ENCODE measurements at regions not wholly inside any gene's neighbourhood (a gene's known extent, or its start where the extent isn't known, plus 50 kb on each side); places are given as distances from the start of the nearest gene placed in this dataset.

DNA sequence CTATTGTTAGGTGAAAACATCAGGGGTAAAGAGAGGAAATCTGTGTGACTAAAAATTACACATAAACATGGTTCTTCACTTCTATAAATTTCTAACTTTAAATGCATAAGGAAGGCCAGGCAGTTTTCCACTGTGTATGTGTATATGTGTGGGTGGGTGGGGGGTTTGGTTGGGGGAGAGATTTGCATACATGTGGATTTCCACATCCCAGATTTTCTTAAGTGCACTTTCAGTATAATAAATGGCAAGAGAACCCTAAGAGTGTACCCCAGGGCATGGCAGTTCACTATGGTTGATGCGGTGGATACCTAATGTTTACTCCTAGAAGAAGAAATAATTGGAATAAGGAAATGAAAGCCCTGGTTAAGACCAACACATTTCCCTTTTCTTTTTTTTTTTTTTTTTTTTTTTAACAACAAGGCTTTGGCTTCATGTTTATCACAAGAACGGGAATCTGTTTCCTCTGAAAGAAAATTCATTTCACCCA lies 451.8 kb upstream of the CCL2 start:
- Histone ChIP-seq H4K20me1 (ENCODE audit: control insufficient read depth, insufficient read depth) (no peaks in the 10 kb centered on the region), H3K4me1 (ENCODE audit: control insufficient read depth, insufficient read depth, low read length) (no peaks in the 10 kb centered on the region), H3K79me2 (ENCODE audit: control insufficient read depth, insufficient read depth, low read length) (no peaks in the 10 kb centered on the region), H3K4me2 (ENCODE audit: control insufficient read depth, insufficient read depth) (no peak overlapping the region), H3K4me3 (no peak overlapping the region), H3K9me3 (replicated peaks; ENCODE audit: control insufficient read depth, insufficient read depth, low read length) (no peaks in the 10 kb centered on the region), H2AFZ (ENCODE audit: control insufficient read depth, low read depth, low read length) (no peak overlapping the region), H3K36me3 (ENCODE audit: control insufficient read depth in 2 of 2, insufficient read depth in 2 of 2, low read length in 1 of 2) (no peaks in the 10 kb centered on the region), H3K27ac (ENCODE audit: control insufficient read depth, insufficient read depth) (no peak overlapping the region), H3K27me3 (replicated peaks in 1 of 2; ENCODE audit: control insufficient read depth in 2 of 2, insufficient read depth in 2 of 2, low read length in 1 of 2) (peaks cover 1 to 2% of the 10 kb centered on the region in 2 experiments; a peak in 1 of 4 replicates), H3K9ac (ENCODE audit: control insufficient read depth, insufficient read depth, low read length) (no peak overlapping the region)
- DNase-seq (ENCODE audit: low read depth, low spot score) (no peak), ATAC-seq (no peak), FAIRE-seq (no peak)
- TF ChIP-seq, protein P1, sequence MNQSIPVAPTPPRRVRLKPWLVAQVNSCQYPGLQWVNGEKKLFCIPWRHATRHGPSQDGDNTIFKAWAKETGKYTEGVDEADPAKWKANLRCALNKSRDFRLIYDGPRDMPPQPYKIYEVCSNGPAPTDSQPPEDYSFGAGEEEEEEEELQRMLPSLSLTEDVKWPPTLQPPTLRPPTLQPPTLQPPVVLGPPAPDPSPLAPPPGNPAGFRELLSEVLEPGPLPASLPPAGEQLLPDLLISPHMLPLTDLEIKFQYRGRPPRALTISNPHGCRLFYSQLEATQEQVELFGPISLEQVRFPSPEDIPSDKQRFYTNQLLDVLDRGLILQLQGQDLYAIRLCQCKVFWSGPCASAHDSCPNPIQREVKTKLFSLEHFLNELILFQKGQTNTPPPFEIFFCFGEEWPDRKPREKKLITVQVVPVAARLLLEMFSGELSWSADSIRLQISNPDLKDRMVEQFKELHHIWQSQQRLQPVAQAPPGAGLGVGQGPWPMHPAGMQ (IDR thresholded peaks at IDR 0.05; ENCODE audit: borderline replicate concordance) = no peak
- no peak for TF ChIP-seq LARP7 (IDR thresholded peaks at IDR 0.05)
- no peak for TF ChIP-seq NRF1 (conservative IDR thresholded peaks at IDR 0.05; ENCODE audit: low read depth, low read length)
- TF ChIP-seq, protein P2, sequence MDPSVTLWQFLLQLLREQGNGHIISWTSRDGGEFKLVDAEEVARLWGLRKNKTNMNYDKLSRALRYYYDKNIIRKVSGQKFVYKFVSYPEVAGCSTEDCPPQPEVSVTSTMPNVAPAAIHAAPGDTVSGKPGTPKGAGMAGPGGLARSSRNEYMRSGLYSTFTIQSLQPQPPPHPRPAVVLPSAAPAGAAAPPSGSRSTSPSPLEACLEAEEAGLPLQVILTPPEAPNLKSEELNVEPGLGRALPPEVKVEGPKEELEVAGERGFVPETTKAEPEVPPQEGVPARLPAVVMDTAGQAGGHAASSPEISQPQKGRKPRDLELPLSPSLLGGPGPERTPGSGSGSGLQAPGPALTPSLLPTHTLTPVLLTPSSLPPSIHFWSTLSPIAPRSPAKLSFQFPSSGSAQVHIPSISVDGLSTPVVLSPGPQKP (IDR thresholded peaks at IDR 0.05; ENCODE audit: low read depth, low read length) = no peak
- TF ChIP-seq POU2F2 (IDR thresholded peaks at IDR 0.05; ENCODE audit: borderline replicate concordance, low read depth, low read length) = no peak
- no peak for TF ChIP-seq BRCA1 (IDR thresholded peaks at IDR 0.05; ENCODE audit: low read depth, low read length)
- no peak for TF ChIP-seq MEF2B (IDR thresholded peaks at IDR 0.05; ENCODE audit: partially characterized antibody, poor library complexity, severe bottlenecking)
- TF ChIP-seq, protein P3, sequence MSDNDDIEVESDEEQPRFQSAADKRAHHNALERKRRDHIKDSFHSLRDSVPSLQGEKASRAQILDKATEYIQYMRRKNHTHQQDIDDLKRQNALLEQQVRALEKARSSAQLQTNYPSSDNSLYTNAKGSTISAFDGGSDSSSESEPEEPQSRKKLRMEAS (IDR thresholded peaks at IDR 0.05; ENCODE audit: low read depth, low read length) = no peak
- no peak for TF ChIP-seq ZSCAN29 (IDR thresholded peaks at IDR 0.05)
- TF ChIP-seq FOXK2 (IDR thresholded peaks at IDR 0.05) = no peak
- no peak for TF ChIP-seq ZNF384 (IDR thresholded peaks at IDR 0.05; ENCODE audit: borderline replicate concordance, low read depth, low read length)
- TF ChIP-seq, protein P4, sequence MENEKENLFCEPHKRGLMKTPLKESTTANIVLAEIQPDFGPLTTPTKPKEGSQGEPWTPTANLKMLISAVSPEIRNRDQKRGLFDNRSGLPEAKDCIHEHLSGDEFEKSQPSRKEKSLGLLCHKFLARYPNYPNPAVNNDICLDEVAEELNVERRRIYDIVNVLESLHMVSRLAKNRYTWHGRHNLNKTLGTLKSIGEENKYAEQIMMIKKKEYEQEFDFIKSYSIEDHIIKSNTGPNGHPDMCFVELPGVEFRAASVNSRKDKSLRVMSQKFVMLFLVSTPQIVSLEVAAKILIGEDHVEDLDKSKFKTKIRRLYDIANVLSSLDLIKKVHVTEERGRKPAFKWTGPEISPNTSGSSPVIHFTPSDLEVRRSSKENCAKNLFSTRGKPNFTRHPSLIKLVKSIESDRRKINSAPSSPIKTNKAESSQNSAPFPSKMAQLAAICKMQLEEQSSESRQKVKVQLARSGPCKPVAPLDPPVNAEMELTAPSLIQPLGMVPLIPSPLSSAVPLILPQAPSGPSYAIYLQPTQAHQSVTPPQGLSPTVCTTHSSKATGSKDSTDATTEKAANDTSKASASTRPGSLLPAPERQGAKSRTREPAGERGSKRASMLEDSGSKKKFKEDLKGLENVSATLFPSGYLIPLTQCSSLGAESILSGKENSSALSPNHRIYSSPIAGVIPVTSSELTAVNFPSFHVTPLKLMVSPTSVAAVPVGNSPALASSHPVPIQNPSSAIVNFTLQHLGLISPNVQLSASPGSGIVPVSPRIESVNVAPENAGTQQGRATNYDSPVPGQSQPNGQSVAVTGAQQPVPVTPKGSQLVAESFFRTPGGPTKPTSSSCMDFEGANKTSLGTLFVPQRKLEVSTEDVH (IDR thresholded peaks at IDR 0.05; ENCODE audit: low read depth, partially characterized antibody) = no peak
- TF ChIP-seq PML (IDR thresholded peaks at IDR 0.05; ENCODE audit: low read length) = no peak
- TF ChIP-seq JUNB (IDR thresholded peaks at IDR 0.05) = no peak
- no peak for TF ChIP-seq MTA2 (IDR thresholded peaks at IDR 0.05; ENCODE audit: low read depth)
- no peak for TF ChIP-seq DPF2 (IDR thresholded peaks at IDR 0.05)
- no peak for TF ChIP-seq IRF4 (IDR thresholded peaks at IDR 0.05; ENCODE audit: low read depth, low read length)
- TF ChIP-seq ZNF274 (IDR thresholded peaks at IDR 0.05; ENCODE audit: insufficient read depth, insufficient read length) = no peak
- no TSS peak for BruUV-seq (replicated peaks)
- RAD21 ChIA-PET (ENCODE audit: unreplicated experiment) = no interaction called here
- intact Hi-C loops (cut with micrococcal nuclease; ENCODE audit: unreplicated experiment) (no loop called here), in situ Hi-C loops (cut with MboI) (no loop called here)
- WGBS (ENCODE audit: insufficient coverage, insufficient replicate concordance, low lambda C conversion rate, missing lambda C conversion rate) = 29% methylated on average over 2 of the region's 2 CpGs
- SMC1A ChIA-PET (ENCODE audit: uncharacterized antibody, unreplicated experiment) = no interaction called here
- CTCF ChIA-PET = no interaction called here
- POLR2A ChIA-PET = no interaction called here

Data from GM12878 (cell line).